Stimulated activated CD4-positive, alpha-beta T cell treated with anti-CD3 and anti-CD28 coated beads, Interleukin-15, amount 100 ng/mL, for 1 hour (primary cell): ENCODE measurements at regions not wholly inside any gene's neighbourhood (a gene's known extent, or its start where the extent isn't known, plus 50 kb on each side); places are given as distances from the start of the nearest gene placed in this dataset.

Source experiments
- DNase-seq, 2 donors: peaks; one replicate each; pipeline ENCODE4 v3.0.0-alpha.2; 2020; ENCODE audit warnings: low read depth in 1 of 2, low spot score in 1 of 2

- no peak for DNase-seq
These were observed 83.7 kb upstream of the ZFP64 start for GRCh38 chr20:52275181-52275691.

DNA sequence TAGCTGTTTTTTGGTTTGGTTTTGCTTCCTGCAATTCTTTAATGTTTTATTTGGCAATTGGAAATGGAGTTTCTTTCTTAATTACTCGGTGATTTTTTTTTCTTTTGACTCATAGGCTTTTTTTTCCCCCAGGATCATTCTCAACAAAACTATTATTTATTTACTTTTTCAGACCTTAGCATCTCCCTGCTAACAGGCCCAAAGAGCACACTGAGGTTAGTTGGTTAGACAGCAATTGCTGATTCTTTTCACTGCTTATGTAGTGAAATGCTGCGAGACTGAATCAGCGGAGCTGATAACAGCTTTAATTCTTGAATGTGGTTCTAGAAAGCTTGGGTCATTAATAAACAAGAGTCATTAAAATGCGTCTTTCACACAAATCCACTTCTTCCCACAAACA is 79.1 kb upstream of the ZFP64 start:
- no peak for DNase-seq

GRCh38 chr20:52270001-52270606 is 78.5 kb upstream of the ZFP64 start:
- no peak for DNase-seq

DNA sequence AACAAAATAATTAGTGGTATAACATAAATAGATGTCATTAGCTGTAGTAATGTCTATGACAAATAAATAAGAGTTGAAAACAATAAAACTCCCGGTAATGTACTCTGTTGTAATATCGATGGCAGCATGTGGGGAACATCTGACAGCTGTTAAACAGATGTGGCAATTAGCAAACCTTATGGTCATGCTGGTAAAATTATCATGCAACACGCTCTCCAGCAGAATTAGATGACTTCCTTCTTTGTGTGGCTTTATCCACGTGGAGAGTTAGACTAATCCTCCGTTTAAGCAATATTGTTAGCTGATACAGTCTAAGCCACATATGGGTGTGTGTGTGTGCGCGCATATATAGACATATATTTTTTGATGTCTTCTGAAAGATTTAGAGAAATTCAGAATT is 77.7 kb upstream of the ZFP64 start:
- DNase-seq: no peak

DNA sequence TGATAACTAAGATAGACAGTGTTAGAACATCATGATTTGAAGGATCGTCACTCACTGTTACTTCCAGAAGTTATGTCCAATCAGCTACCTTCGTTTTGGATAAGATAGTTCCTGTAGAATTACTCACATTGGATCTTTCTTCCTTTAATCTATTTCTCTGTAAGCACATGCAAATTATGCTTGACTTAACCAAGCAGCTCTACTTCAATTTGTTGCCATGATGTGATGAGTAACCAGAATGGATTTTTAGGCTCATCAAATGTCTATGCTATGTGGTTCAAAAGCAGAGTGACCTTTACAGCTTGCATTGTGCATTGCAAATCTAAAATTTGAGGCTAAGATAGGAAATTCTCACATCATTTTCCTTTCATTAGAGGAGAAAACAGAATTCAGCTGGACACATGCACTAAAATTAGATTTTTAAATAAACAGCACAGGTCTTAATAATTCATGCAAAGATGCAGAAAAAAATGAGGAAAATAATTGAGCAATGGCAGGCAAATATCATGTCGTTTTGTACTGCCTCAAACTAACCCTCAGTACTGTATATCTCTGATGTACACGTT is 76.7 kb upstream of the ZFP64 start:
- DNase-seq: no peak

DNA sequence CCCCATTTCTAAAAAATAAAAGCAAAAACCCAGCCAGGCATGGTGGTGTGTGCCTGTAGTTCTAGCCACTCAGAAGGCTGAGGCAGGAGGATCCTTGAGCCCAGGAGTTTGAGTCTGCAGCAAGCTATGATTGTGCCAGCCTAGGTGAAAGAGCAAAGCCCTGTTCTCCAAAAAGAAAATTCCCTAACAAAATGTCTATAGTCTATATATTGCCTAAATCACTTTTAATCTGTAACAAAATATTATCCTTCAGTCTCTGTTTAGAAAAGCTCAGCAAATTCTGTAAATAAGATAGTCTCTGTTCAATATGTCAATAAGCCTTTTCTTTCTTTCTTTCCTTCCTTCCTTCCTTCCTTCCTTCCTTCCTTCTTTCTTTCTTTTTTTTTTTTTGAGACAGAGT is 75.8 kb upstream of the ZFP64 start:
- no peak for DNase-seq

GRCh38 chr20:52263757-52264156 is 72.2 kb upstream of the ZFP64 start:
- no peak for DNase-seq

- no peak for DNase-seq
These were observed 70.2 kb upstream of the ZFP64 start for GRCh38 chr20:52261792-52262191.

- DNase-seq: no peak
These were observed 67.7 kb upstream of the ZFP64 start for GRCh38 chr20:52259295-52259694.

GRCh38 chr20:52256454-52256853 is 64.9 kb upstream of the ZFP64 start:
- no peak for DNase-seq

- DNase-seq: no peak
These were observed 61.1 kb upstream of the ZFP64 start for GRCh38 chr20:52252664-52253063.

DNA sequence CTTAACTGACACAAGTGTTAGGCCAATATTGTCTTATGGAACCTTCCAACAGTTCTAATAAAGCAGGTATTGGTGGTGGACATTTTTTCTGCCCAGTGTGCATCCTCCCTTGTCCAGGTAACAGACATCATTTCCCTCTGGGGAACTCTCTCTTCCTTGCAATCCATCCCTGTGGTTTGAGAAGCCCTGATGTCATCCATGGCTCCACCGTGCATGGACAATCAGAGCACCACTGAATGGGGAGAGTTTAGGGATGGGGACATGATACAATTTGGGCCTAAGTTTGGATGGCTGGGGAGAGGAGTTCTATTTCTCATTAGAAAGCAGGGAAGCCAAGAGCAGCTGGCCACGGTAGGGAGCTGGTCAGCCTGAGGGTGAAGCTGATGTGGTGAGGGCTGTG is 60.2 kb upstream of the ZFP64 start:
- no peak for DNase-seq

- DNase-seq: no peak
These were observed 59.6 kb upstream of the ZFP64 start for GRCh38 chr20:52251136-52251700.

- no peak for DNase-seq
These were observed 56.0 kb upstream of the ZFP64 start for GRCh38 chr20:52247548-52247947.

DNA sequence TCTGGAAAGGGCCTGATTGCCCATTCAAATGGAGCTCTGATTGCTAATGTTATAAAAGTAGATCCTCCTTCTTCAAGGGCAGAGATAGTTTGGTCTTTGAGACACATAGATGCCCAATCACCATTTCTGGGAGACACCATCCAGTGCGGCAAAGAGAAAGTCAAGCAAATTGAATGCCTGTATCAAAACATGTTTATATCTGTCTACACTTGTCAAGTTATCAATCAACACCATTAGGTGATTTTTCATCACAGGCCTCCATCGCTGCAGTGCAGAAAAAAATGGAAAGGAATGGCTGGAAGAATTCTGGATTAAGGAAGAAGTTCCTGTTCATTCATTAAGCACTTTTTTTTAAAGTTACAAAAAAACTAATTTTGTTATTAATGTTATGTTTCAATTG is 54.8 kb upstream of the ZFP64 start:
- no peak for DNase-seq

DNA sequence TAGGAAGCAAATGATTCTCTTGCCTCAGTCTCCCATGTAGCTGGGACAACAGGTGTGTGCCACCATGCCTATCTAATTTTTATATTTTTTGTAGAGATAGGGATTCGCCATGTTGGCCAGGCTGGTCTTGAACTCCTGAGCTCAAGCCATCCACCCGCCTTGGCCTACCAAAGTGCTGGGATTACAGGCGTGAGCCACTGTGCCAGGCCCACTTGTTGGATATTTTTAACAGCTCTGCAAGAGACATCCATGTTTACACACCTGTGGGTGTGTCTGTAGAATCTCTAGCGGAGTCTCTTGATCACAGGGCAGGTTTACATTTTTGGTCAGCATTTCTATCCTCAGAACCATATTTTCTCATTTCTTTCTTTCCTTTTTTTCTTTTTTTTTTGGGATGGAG is 53.1 kb upstream of the ZFP64 start:
- DNase-seq: no peak

GRCh38 chr20:52242237-52243230 is 51.0 kb upstream of the ZFP64 start:
- no peak for DNase-seq
